Caco-2 (cell line): ENCODE measurements at regions not wholly inside any gene's neighbourhood (a gene's known extent, or its start where the extent isn't known, plus 50 kb on each side); places are given as distances from the start of the nearest gene placed in this dataset.

Source experiments
- BruUV-seq: library from RNA; stranded (reverse); fragments of 400-500 nt; replicated peaks from 2 replicates; lab custom pipeline; 2021; lab: Mats Ljungman, UMichigan
- CTCF ChIA-PET: fragments of 300-600 bp; sonication (Branson Sonifier 250); formaldehyde crosslinking; loops from one replicate; lab custom pipeline; 2022; ENCODE audit warnings: antibody characterized with exemption; lab: Charles Lee
- POLR2A ChIA-PET: fragments of 300-600 bp; sonication (Branson Sonifier 250); formaldehyde crosslinking; loops from one replicate; lab custom pipeline; 2022; ENCODE audit warnings: antibody characterized with exemption; lab: Charles Lee
- DNase-seq, 2 experiments: peaks; one replicate each; pipeline versions ENCODE4 v3.0.0 to v3.0.0-alpha.2; 2020 to 2022
- H3K27me3 ChIP-seq: replicated peaks from 2 replicates; pipeline ENCODE4 v1.6.0; 2011; ENCODE audit warnings: low read length; ENCODE audit not compliant: control insufficient read depth, insufficient read depth
- H3K36me3 ChIP-seq: 2 replicates; pipeline ENCODE4 v1.5.1; 2011; ENCODE audit warnings: low read length; ENCODE audit not compliant: control insufficient read depth, insufficient read depth
- H3K4me1 ChIP-seq: fragments of 250-450 bp; sonication (Bioruptor Pico); 2 replicates; pipeline ENCODE4 v1.5.1; 2020; ENCODE audit warnings: mild to moderate bottlenecking
- H3K4me3 ChIP-seq: 2 replicates; pipeline ENCODE4 v1.5.1; 2011; ENCODE audit warnings: low read depth, mild to moderate bottlenecking, control low read depth, low read length
- H3K9me3 ChIP-seq: fragments of 250-450 bp; sonication (Bioruptor Pico); 2 replicates; pipeline ENCODE4 v1.5.1; 2020; ENCODE audit warnings: mild to moderate bottlenecking, moderate library complexity
- H3K27ac Mint-ChIP-seq: one replicate; pipeline ENCODE4 v1.8.0; 2022; ENCODE audit warnings: mixed read lengths; ENCODE audit not compliant: unreplicated experiment
- H3K27me3 Mint-ChIP-seq: one replicate; pipeline ENCODE4 v1.8.0; 2022; ENCODE audit warnings: mixed read lengths; ENCODE audit not compliant: insufficient read depth, unreplicated experiment
- H3K36me3 Mint-ChIP-seq: one replicate; pipeline ENCODE4 v1.8.0; 2022; ENCODE audit warnings: mild to moderate bottlenecking, mixed read lengths; ENCODE audit not compliant: insufficient read depth, unreplicated experiment
- H3K4me1 Mint-ChIP-seq: one replicate; pipeline ENCODE4 v1.8.0; 2022; ENCODE audit warnings: low read depth, mixed read lengths; ENCODE audit not compliant: unreplicated experiment
- H3K4me3 Mint-ChIP-seq: one replicate; pipeline ENCODE4 v1.8.0; 2022; ENCODE audit warnings: mild to moderate bottlenecking, moderate library complexity, mixed read lengths; ENCODE audit not compliant: unreplicated experiment
- H3K9me3 Mint-ChIP-seq: one replicate; pipeline ENCODE4 v1.8.0; 2022; ENCODE audit warnings: mixed read lengths; ENCODE audit not compliant: unreplicated experiment
- intact Hi-C: fragments of 100-400 bp; cut with micrococcal nuclease; formaldehyde crosslinking; loops from one replicate; pipeline ENCODE4 v1.10.0; 2022; ENCODE audit not compliant: unreplicated experiment
- TF ChIP-seq, protein P1 (sequence below), 2 experiments: fragments of 200-600 bp in 1 of 2; IDR thresholded peaks; 1 replicate in 1 of 2; 2 replicates in 1 of 2; pipeline versions ENCODE4 v1.5.1 to v1.8.0; 2011 to 2022; ENCODE audit warnings: antibody characterized with exemption in 1 of 2, control low read depth in 1 of 2, inconsistent platforms in 1 of 2, low read depth in 1 of 2, low read length in 1 of 2, mild to moderate bottlenecking in 1 of 2, moderate library complexity in 1 of 2; ENCODE audit not compliant: insufficient read depth in 1 of 2, severe bottlenecking in 1 of 2, unreplicated experiment in 1 of 2

DNA sequence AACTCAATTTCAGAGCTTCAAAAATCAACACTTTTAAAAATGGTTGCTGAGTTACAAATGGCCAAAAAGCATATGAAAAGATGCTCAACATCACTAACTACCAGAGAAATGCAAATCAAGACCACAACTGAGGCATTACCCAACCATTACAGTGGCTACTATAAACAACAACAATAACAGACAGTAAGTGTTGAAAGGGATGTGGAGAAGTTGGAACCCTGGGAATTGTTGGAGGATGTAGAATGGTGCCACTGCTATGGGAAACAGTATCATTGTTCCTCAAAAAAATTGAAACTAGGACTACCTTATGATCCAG is 173.3 kb upstream of the SPRED2 start:
- no peaks in the 10 kb centered on the region for H3K9me3 ChIP-seq
- H3K4me3 Mint-ChIP-seq, result no peak overlapping the region
- H3K9me3 Mint-ChIP-seq, result no peaks in the 10 kb centered on the region
- no peaks in the 10 kb centered on the region for H3K4me1 Mint-ChIP-seq
- BruUV-seq, result no TSS peak
- no peak for DNase-seq
- TF ChIP-seq, protein P1, sequence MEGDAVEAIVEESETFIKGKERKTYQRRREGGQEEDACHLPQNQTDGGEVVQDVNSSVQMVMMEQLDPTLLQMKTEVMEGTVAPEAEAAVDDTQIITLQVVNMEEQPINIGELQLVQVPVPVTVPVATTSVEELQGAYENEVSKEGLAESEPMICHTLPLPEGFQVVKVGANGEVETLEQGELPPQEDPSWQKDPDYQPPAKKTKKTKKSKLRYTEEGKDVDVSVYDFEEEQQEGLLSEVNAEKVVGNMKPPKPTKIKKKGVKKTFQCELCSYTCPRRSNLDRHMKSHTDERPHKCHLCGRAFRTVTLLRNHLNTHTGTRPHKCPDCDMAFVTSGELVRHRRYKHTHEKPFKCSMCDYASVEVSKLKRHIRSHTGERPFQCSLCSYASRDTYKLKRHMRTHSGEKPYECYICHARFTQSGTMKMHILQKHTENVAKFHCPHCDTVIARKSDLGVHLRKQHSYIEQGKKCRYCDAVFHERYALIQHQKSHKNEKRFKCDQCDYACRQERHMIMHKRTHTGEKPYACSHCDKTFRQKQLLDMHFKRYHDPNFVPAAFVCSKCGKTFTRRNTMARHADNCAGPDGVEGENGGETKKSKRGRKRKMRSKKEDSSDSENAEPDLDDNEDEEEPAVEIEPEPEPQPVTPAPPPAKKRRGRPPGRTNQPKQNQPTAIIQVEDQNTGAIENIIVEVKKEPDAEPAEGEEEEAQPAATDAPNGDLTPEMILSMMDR (IDR thresholded peaks at IDR 0.05; ENCODE audit: insufficient read depth in 1 of 2, low read depth in 1 of 2, low read length in 1 of 2, severe bottlenecking in 1 of 2, unreplicated experiment in 1 of 2), result no peak
- 0 out of 2 replicates have a peak, but pooled peaks cover 4% of the 10 kb centered on the region for H3K4me1 ChIP-seq
- no peaks in the 10 kb centered on the region for H3K36me3 Mint-ChIP-seq
- H3K27me3 ChIP-seq, result no peaks in the 10 kb centered on the region
- H3K27ac Mint-ChIP-seq, result no peak overlapping the region
- intact Hi-C loops, result no loop called here
- ChIA-PET CTCF (no interaction called here), POLR2A (no interaction called here)
- H3K36me3 ChIP-seq, result no peaks in the 10 kb centered on the region
- no peak overlapping the region for H3K4me3 ChIP-seq
- no peaks in the 10 kb centered on the region for H3K27me3 Mint-ChIP-seq

DNA sequence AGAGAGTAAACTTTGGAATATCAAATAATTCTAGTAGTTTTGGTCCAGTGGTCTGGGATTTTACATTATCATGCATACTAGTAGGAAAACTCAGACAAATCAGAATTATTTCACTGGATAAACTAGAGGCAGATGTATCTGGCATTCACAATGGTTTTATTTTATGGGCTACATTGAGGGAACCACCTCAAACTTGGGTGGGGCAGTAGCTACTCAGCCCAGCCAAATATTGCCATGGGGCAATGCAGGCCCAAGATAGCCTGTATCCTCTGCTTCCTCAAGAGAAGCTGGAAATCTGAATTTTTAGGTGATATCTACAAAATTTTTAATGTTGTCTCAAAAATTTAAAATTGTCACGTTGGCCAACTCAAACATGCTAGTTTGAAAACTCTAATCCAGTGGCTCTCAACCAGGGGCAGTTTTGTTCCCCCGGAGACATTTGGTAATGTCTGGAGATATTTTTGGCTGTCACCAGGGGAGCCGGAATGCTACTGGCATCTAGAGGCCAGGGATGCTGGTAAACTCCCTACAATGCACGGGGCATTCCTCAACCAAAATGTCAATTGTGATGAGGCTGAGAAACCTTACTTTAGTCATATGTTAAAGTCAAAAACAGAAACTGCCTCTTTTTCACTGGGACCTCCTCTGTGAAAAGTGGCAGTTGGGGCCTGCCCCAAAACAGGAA is 172.8 kb upstream of the SPRED2 start:
- no peaks in the 10 kb centered on the region for H3K9me3 ChIP-seq
- no peaks in the 10 kb centered on the region for H3K27me3 ChIP-seq
- no peaks in the 10 kb centered on the region for H3K4me1 Mint-ChIP-seq
- H3K4me3 Mint-ChIP-seq, result no peak overlapping the region
- H3K27ac Mint-ChIP-seq, result no peak overlapping the region
- 0 out of 2 replicates have a peak, but pooled peaks cover 4% of the 10 kb centered on the region for H3K4me1 ChIP-seq
- no peaks in the 10 kb centered on the region for H3K9me3 Mint-ChIP-seq
- CTCF ChIA-PET, result no interaction called here
- BruUV-seq, result no TSS peak
- POLR2A ChIA-PET, result no interaction called here
- DNase-seq, result no peak
- intact Hi-C loops, result no loop called here
- no peaks in the 10 kb centered on the region for H3K27me3 Mint-ChIP-seq
- TF ChIP-seq, protein P1 (IDR thresholded peaks at IDR 0.05; ENCODE audit: insufficient read depth in 1 of 2, low read depth in 1 of 2, low read length in 1 of 2, severe bottlenecking in 1 of 2, unreplicated experiment in 1 of 2), result no peak
- no peaks in the 10 kb centered on the region for H3K36me3 Mint-ChIP-seq
- H3K4me3 ChIP-seq, result no peak overlapping the region
- H3K36me3 ChIP-seq, result no peaks in the 10 kb centered on the region

DNA sequence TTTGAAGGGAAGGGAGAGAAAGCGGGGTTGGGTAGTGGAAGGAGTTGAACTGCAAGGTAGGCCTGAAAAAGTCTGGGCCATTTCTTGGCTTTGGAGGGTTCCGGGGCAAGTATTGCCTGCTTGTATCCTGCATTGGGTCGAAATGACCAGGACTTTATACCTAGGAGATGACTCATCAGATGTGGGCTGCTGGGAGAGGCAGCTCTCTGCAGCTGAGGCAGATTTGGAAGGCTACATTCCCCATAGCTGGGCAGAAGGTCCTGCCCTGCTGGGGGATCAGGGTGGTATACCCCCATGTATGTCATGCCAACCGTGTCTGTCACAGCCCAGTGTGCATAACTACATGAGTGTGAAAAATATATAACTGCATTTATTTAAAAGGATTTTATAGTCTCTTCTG is 171.8 kb upstream of the SPRED2 start:
- H3K27ac Mint-ChIP-seq, result no peak overlapping the region
- no peaks in the 10 kb centered on the region for H3K4me1 Mint-ChIP-seq
- no peak overlapping the region for H3K4me3 Mint-ChIP-seq
- POLR2A ChIA-PET, result no interaction called here
- intact Hi-C loops, result no loop called here
- Histone ChIP-seq H3K4me1 (0 out of 2 replicates have a peak, but pooled peaks cover 7% of the 10 kb centered on the region), H3K4me3 (no peak overlapping the region), H3K27me3 (no peaks in the 10 kb centered on the region), H3K9me3 (no peaks in the 10 kb centered on the region), H3K36me3 (no peaks in the 10 kb centered on the region)
- no peaks in the 10 kb centered on the region for H3K9me3 Mint-ChIP-seq
- CTCF ChIA-PET, result no interaction called here
- no peak for DNase-seq
- no peaks in the 10 kb centered on the region for H3K27me3 Mint-ChIP-seq
- TF ChIP-seq, protein P1 (IDR thresholded peaks at IDR 0.05; ENCODE audit: insufficient read depth in 1 of 2, low read depth in 1 of 2, low read length in 1 of 2, severe bottlenecking in 1 of 2, unreplicated experiment in 1 of 2), result no peak
- H3K36me3 Mint-ChIP-seq, result no peaks in the 10 kb centered on the region
- BruUV-seq, result no TSS peak
